ENCODE measurements at regions not wholly inside any gene's neighbourhood (a gene's known extent, or its start where the extent isn't known, plus 50 kb on each side); places are given as distances from the start of the nearest gene placed in this dataset.

- peak; percentile 96 for DNase-seq (ENCODE audit: low read depth)
Observed at GRCh38 chr13:76711550-76712182, 174.5 kb downstream of the KCTD12 start.

GRCh38 chr13:76709851-76710250, 176.4 kb downstream of the KCTD12 start:
- DNase-seq (ENCODE audit: low read depth): peak; percentile 17

GRCh38 chr13:76708138-76708688, 178.0 kb downstream of the KCTD12 start:
- no peak for DNase-seq (ENCODE audit: low read depth)

GRCh38 chr13:76707360-76707759, 178.8 kb downstream of the KCTD12 start:
- peak; percentile 59 for DNase-seq (ENCODE audit: low read depth)

GRCh38 chr13:76703621-76704288, 182.4 kb downstream of the KCTD12 start:
- DNase-seq (ENCODE audit: low read depth): no peak

GRCh38 chr13:76703216-76703615, 183.0 kb downstream of the KCTD12 start:
- DNase-seq (ENCODE audit: low read depth): no peak

GRCh38 chr13:76697288-76697687, 188.9 kb downstream of the KCTD12 start:
- DNase-seq (ENCODE audit: low read depth): no peak

GRCh38 chr13:76696370-76696769, 189.8 kb downstream of the KCTD12 start:
- DNase-seq (ENCODE audit: low read depth): peak; percentile 69

- no peak for DNase-seq (ENCODE audit: low read depth)
Observed at GRCh38 chr13:76693086-76693485, 193.1 kb downstream of the KCTD12 start.

GRCh38 chr13:76692346-76692745, 193.9 kb downstream of the KCTD12 start:
- no peak for DNase-seq (ENCODE audit: low read depth)

GRCh38 chr13:76690611-76691010, 195.6 kb downstream of the KCTD12 start:
- DNase-seq (ENCODE audit: low read depth): no peak

GRCh38 chr13:76687467-76687866, 198.7 kb downstream of the KCTD12 start:
- no peak for DNase-seq (ENCODE audit: low read depth)

- DNase-seq (ENCODE audit: low read depth): no peak
Observed at GRCh38 chr13:76685938-76686337, 200.3 kb downstream of the KCTD12 start.

GRCh38 chr13:76684336-76684735, 201.9 kb downstream of the KCTD12 start:
- DNase-seq (ENCODE audit: low read depth): no peak

- no peak for DNase-seq (ENCODE audit: low read depth)
Observed at GRCh38 chr13:76683854-76684253, 202.4 kb downstream of the KCTD12 start.

- DNase-seq (ENCODE audit: low read depth): no peak
Observed at GRCh38 chr13:76683168-76683567, 203.0 kb downstream of the KCTD12 start.

GRCh38 chr13:76680112-76680511, 206.1 kb downstream of the KCTD12 start:
- DNase-seq (ENCODE audit: low read depth): no peak

GRCh38 chr13:76677043-76677442, 209.2 kb downstream of the KCTD12 start:
- DNase-seq (ENCODE audit: low read depth): peak; percentile 9

GRCh38 chr13:76672420-76672819, 213.8 kb downstream of the KCTD12 start:
- DNase-seq (ENCODE audit: low read depth): no peak

- no peak for DNase-seq (ENCODE audit: low read depth)
Observed at GRCh38 chr13:76668716-76669115, 217.5 kb downstream of the KCTD12 start.

GRCh38 chr13:76668141-76668540, 218.1 kb downstream of the KCTD12 start:
- no peak for DNase-seq (ENCODE audit: low read depth)

GRCh38 chr13:76667551-76667950, 218.7 kb downstream of the KCTD12 start:
- DNase-seq (ENCODE audit: low read depth): peak; percentile 72

- no peak for DNase-seq (ENCODE audit: low read depth)
Observed at GRCh38 chr13:76663592-76664335, 222.4 kb downstream of the KCTD12 start.
